Ureter (tissue), 1 donor: ENCODE measurements at regions not wholly inside any gene's neighbourhood (a gene's known extent, or its start where the extent isn't known, plus 50 kb on each side); places are given as distances from the start of the nearest gene placed in this dataset.
"Not testable (repeated sequence)": the region's sequence is repeated elsewhere in the genome, so short reads cannot be mapped to it uniquely, and the experiment has no call there.

Experiments
- DNase-seq: peaks from one replicate; pipeline ENCODE4 v3.0.0-alpha.2; 2020; ENCODE audit warnings: low spot score
- donor health status: DM: yes; HTN: yes; CAD: no.

DNA sequence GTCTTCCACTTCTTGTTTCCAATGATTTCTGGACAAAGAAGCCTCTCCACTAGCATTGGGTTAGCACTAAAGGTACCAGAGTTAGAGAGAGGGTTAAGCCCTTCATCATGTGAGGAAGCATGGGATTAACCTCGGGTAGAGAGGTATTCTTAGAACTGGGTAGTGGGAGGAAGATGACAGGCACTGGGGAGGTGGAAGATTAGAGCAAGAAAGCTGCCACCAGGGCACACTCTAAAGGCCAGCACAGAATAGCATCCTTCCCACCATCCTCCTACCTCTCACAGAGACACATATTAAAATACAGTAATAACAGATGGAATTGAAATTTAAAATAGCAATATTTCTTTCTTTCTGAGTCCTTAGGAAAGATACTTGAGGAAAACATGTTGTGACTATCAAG, 84.5 kb upstream of the PCDH20 start:
- no peak for DNase-seq

DNA sequence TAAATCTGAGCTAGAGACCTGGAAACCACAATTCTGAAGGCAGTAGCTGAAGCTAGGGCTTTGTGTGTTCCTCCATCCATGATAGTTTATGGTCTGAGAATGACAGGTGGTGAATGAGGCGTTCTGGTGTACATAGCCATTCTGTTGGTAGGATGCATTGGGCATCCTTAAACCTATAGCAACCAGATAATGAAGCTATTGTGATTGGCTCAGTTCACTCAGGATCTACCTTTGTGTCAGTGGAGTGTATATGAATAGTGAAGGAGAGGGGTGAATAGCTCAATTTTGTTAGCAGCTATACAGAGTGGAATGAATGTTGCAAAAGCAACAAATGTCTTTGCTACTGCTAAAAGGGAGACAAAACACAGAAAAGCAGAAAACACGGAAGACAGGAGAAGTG, 80.0 kb upstream of the PCDH20 start:
- DNase-seq: no peak

DNA sequence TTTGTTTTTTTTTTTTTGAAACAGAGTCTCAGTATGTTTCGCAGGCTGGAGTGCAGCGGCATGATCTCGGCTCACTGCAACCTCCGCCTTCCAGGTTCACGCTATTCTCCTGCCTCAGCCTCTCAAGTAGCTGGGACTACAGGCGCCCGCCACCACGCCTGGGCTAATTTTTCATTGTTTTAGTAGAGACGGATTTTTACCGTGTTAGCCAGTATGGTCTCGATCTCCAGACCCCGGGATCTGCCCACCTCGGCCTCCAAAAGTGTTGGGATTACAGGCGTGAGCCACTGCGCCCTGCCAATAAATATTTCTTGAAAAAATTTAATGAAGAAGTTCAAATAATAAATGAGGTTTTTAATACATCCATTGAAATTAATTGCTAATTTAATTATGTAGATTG, 77.9 kb upstream of the PCDH20 start:
- DNase-seq: not testable (repeated sequence)

DNA sequence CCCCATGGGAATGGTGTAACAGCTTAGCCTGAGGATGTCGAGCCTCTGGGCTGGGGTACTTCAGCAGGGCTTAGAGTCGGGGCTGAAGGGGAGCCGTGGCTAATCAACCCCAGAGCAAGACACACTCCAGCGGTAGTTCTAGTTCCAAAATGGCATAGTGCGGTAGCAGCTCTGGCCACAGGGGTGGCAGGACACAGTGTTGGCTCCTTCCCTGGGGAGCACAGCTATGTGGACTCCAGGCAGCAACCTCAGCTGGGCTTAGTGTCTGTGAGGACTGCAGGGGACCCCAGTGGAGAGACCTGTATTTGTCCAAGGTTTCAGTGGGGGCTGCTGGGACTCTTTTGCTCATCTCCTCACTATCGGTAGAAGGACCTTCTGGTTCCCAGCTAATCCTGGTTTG, 70.8 kb upstream of the PCDH20 start:
- no peak for DNase-seq

DNA sequence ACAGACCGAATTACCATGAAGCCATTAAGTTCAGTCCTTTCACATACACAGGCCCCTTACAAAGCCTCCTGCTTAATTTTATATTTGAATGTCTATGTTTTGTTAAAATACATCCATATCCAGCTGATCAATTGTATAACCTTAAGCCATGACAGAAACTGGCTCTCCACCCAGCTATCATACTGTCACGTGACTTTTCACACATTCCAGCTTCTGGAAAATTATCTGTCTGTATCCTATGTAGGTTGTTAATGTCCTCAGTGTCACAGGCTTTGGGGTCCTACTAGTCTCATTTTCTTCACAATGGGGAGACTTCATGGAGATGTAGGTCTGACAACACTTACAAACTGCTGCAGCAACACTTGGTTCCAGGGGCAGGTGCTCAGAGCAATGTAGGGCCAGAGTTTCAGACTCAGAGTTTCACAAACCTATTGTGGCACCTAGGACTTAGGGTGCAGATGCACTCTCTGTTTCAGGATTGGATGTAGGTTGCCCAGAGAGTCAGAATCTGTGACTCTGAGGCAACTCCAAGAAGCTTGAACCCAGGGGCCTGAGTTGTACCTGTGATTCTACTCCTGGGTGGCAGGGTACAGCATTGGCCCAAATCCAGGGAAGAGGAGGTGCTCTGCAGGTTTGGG, 69.6 kb upstream of the PCDH20 start:
- DNase-seq: no peak

DNA sequence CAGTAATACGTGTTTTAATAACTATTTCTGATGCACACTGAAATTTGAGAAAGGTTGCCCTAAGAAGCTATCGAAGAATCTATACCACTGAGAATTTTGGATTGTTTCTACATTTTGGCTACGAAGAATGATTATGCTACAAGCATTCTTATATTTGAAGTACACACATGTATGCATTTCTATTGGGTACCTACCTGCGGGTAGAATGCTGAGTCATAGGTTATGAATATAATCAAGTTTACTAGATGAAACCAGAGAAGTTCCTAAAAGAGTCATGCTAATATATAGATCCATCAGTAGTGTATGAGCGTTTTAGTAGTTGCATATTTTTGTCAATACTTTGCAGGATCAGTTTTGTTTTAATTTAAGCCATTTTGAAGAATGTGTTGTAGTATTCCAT, 62.0 kb upstream of the PCDH20 start:
- no peak for DNase-seq

DNA sequence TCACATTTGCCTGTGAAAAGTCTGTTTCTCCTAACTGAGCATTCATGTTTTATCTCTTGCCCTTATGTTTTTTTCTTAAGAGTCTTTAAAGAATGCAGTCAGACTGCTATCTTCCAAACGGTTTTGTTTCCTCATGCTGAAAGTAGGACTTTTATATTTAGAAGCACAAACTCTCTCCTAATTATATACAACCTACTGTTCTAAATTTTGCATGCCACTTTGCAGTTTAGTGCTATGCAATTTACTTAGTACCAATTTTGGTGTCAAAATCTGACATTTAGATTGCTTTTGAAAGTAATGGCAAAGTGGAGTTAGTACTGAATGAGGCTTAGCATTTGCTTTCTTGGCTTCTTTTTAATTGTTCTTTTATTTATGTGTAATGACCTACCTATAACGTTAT, 55.1 kb upstream of the PCDH20 start:
- DNase-seq: no peak

DNA sequence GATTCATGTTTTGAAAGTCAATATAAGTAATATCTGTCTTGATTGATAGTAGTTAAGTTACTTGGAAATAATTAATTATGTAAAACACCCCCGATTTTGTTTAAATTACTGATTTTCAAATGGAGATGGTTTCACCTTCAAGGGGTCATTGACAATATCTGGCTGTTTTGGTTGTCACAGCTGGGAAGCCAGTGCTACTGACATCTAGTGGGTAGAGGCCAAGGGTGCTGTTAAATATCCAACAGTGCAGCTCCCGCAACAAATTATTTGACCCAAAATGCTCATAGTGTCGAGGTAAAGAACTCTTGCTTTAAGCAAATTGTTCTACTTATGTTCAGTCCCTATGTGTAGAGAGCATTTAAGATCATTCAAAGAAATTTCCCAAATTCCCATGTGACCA, 50.6 kb upstream of the PCDH20 start:
- DNase-seq: no peak
